H9 (cell line): ENCODE measurements at regions not wholly inside any gene's neighbourhood (a gene's known extent, or its start where the extent isn't known, plus 50 kb on each side); places are given as distances from the start of the nearest gene placed in this dataset.

Experiments
- DNase-seq: peaks from one replicate; pipeline ENCODE4 v3.0.0-alpha.2; 2017
- H2AFZ ChIP-seq: one replicate; pipeline ENCODE4 v1.6.1; 2013; ENCODE audit warnings: mild to moderate bottlenecking, low read length, control low read depth, moderate library complexity
- H2AK5ac ChIP-seq: 2 replicates; pipeline ENCODE4 v1.6.1; 2013; ENCODE audit warnings: low read length, control low read depth, mixed read lengths; ENCODE audit not compliant: insufficient read length
- H2BK120ac ChIP-seq: one replicate; pipeline ENCODE4 v1.6.1; 2013; ENCODE audit warnings: low read depth, mild to moderate bottlenecking, low read length, control low read depth, inconsistent platforms; ENCODE audit not compliant: poor library complexity, severe bottlenecking
- H2BK12ac ChIP-seq: 2 replicates; pipeline ENCODE4 v1.6.1; 2013; ENCODE audit warnings: low read length, control low read depth, mixed read lengths, low read depth; ENCODE audit not compliant: insufficient read length
- H2BK15ac ChIP-seq: 2 replicates; pipeline ENCODE4 v1.6.1; 2013; ENCODE audit warnings: low read depth, low read length, control low read depth
- H2BK20ac ChIP-seq: one replicate; pipeline ENCODE4 v1.6.1; 2013; ENCODE audit warnings: low read depth, mild to moderate bottlenecking, low read length, control low read depth, inconsistent platforms; ENCODE audit not compliant: poor library complexity, severe bottlenecking
- H2BK5ac ChIP-seq: 2 replicates; pipeline ENCODE4 v1.6.1; 2013; ENCODE audit warnings: low read length, control low read depth, mixed read lengths; ENCODE audit not compliant: insufficient read length
- H3K14ac ChIP-seq: 2 replicates; pipeline ENCODE4 v1.6.1; 2013; ENCODE audit warnings: low read length, control low read depth; ENCODE audit not compliant: insufficient read depth
- H3K18ac ChIP-seq: 2 replicates; pipeline ENCODE4 v1.6.1; 2013; ENCODE audit warnings: low read depth, mild to moderate bottlenecking, mixed read lengths, low read length, control low read depth; ENCODE audit not compliant: insufficient read length
- H3K23ac ChIP-seq: 2 replicates; pipeline ENCODE4 v1.6.1; 2013; ENCODE audit warnings: low read length, control low read depth, mixed read lengths, low read depth; ENCODE audit not compliant: insufficient read length
- H3K23me2 ChIP-seq: 2 replicates; pipeline ENCODE4 v1.6.1; 2013; ENCODE audit warnings: low read depth, mild to moderate bottlenecking, mixed read lengths, low read length, control low read depth; ENCODE audit not compliant: insufficient read length, poor library complexity, severe bottlenecking
- H3K27ac ChIP-seq: 2 replicates; pipeline ENCODE4 v1.5.1; 2013; ENCODE audit warnings: low read length, control low read depth, mixed read lengths, low read depth; ENCODE audit not compliant: insufficient read length
- H3K27me3 ChIP-seq: 2 replicates; pipeline ENCODE4 v1.6.1; 2013; ENCODE audit warnings: low read length, control low read depth, inconsistent platforms; ENCODE audit not compliant: insufficient read depth
- H3K4ac ChIP-seq: 2 replicates; pipeline ENCODE4 v1.6.1; 2013; ENCODE audit warnings: low read depth, mild to moderate bottlenecking, control low read depth, inconsistent platforms, low read length, moderate library complexity
- H3K4me1 ChIP-seq: 2 replicates; pipeline ENCODE4 v1.6.1; 2013; ENCODE audit warnings: low read length, control low read depth, inconsistent platforms; ENCODE audit not compliant: insufficient read depth
- H3K4me2 ChIP-seq: 2 replicates; pipeline ENCODE4 v1.6.1; 2013; ENCODE audit warnings: low read length, control low read depth, mixed read lengths; ENCODE audit not compliant: insufficient read length, insufficient read depth
- H3K56ac ChIP-seq: 2 replicates; pipeline ENCODE4 v1.6.1; 2013; ENCODE audit warnings: low read depth, mild to moderate bottlenecking, mixed read lengths, low read length, control low read depth; ENCODE audit not compliant: insufficient read length
- H3K79me1 ChIP-seq: 2 replicates; pipeline ENCODE4 v1.6.1; 2013; ENCODE audit warnings: low read depth, mild to moderate bottlenecking, moderate library complexity, low read length, control low read depth, inconsistent platforms; ENCODE audit not compliant: insufficient read depth, poor library complexity, severe bottlenecking
- H3K79me2 ChIP-seq: 2 replicates; pipeline ENCODE4 v1.6.1; 2013; ENCODE audit warnings: low read length, control low read depth, inconsistent platforms; ENCODE audit not compliant: insufficient read depth
- H3K9ac ChIP-seq: 2 replicates; pipeline ENCODE4 v1.6.1; 2013; ENCODE audit warnings: low read length, control low read depth, mixed read lengths; ENCODE audit not compliant: insufficient read length; ENCODE audit errors: extremely low read depth
- H3K9me3 ChIP-seq: one replicate; pipeline ENCODE4 v1.6.1; 2013; ENCODE audit warnings: low read depth, low read length, inconsistent platforms; ENCODE audit not compliant: control insufficient read depth
- H3T11ph ChIP-seq: one replicate; pipeline ENCODE4 v1.6.1; 2013; ENCODE audit warnings: mild to moderate bottlenecking, low read length, control low read depth, inconsistent platforms
- H4K20me1 ChIP-seq: one replicate; pipeline ENCODE4 v1.6.1; 2013; ENCODE audit not compliant: control insufficient read depth, insufficient read length, insufficient read depth
- H4K5ac ChIP-seq: 2 replicates; pipeline ENCODE4 v1.6.1; 2013; ENCODE audit warnings: low read depth, mild to moderate bottlenecking, mixed read lengths, low read length, control low read depth; ENCODE audit not compliant: insufficient read length
- H4K8ac ChIP-seq: replicated peaks from 2 replicates; pipeline ENCODE4 v1.6.1; 2013; ENCODE audit warnings: low read length, control low read depth, mixed read lengths, low read depth; ENCODE audit not compliant: insufficient read length
- H4K91ac ChIP-seq: 2 replicates; pipeline ENCODE4 v1.6.1; 2013; ENCODE audit warnings: low read depth, mild to moderate bottlenecking, moderate library complexity, mixed read lengths, low read length, control low read depth; ENCODE audit not compliant: insufficient read length
- H3K27ac Mint-ChIP-seq, 3 experiments: 2 replicates in 2 of 3; 3 replicates in 1 of 3; pipeline ENCODE4 v1.8.0; 2020 to 2021; ENCODE audit warnings: mixed read lengths in 3 of 3, mild to moderate bottlenecking in 1 of 3, moderate library complexity in 1 of 3
- H3K27me3 Mint-ChIP-seq: 2 replicates; pipeline ENCODE4 v1.8.0; 2021; ENCODE audit warnings: low read depth, mild to moderate bottlenecking, moderate library complexity, mixed read lengths
- H3K36me3 Mint-ChIP-seq, 3 experiments: 2 replicates in 2 of 3; 3 replicates in 1 of 3; pipeline ENCODE4 v1.8.0; 2020 to 2021; ENCODE audit warnings: low read depth in 3 of 3, mixed read lengths in 3 of 3; ENCODE audit not compliant: insufficient read depth in 1 of 3
- H3K4me1 Mint-ChIP-seq, 2 experiments: 2 replicates each; pipeline ENCODE4 v1.8.0; 2020; ENCODE audit warnings: mixed read lengths in 2 of 2
- H3K4me3 Mint-ChIP-seq, 2 experiments: 2 replicates in 1 of 2; 3 replicates in 1 of 2; pipeline ENCODE4 v1.8.0; 2020 to 2021; ENCODE audit warnings: mild to moderate bottlenecking in 2 of 2, mixed read lengths in 2 of 2, moderate library complexity in 1 of 2
- H3K9me3 Mint-ChIP-seq, 2 experiments: 2 replicates in 1 of 2; 3 replicates in 1 of 2; pipeline ENCODE4 v1.8.0; 2020; ENCODE audit warnings: mild to moderate bottlenecking in 2 of 2, mixed read lengths in 2 of 2, moderate library complexity in 1 of 2
- WGBS: extraction: QIAGEN DNeasy Blood & Tissue Kit; methylation state at CpG from one replicate; pipeline ENCODE4 v1.1.7; 2013; ENCODE audit warnings: missing lambda C conversion rate, low lambda C conversion rate, mixed read lengths; ENCODE audit not compliant: insufficient read length; ENCODE audit errors: extremely low coverage; 5-methylcytosine and 5-hydroxymethylcytosine counted together
- TF ChIP-seq, protein P1 (sequence below): fragments of 200-600 bp; sonication (generic); conservative IDR thresholded peaks from 3 replicates; pipeline ENCODE4 v1.8.0; 2021; ENCODE audit warnings: antibody characterized with exemption, mild to moderate bottlenecking

DNA sequence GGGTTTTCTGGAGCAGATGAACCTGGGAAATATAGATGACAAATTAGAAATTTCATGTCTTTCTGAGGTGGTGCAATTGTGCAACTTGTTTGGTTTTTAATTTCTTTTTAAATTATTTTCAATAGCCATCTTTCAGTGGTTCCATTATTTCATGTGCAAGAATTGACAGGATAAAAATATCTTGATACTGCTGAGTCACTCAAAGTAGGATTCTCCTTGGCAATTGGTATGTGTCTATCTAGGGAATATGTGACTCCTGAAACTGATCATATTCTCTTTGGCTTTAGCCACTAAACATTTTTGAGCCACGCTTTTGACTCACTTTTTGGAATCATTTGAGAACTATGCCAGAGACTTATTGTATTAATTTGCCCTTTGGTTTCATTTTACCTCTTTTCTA, 331.5 kb downstream of the KCNA4 start:
- H3K4me2 ChIP-seq = no peak overlapping the region
- no peaks in the 10 kb centered on the region; the same call in 1 of the 2 replicates for H3K27me3 Mint-ChIP-seq
- H4K91ac ChIP-seq = no peak overlapping the region
- no peak overlapping the region for H2BK12ac ChIP-seq
- no peaks in the 10 kb centered on the region for H4K20me1 ChIP-seq
- TF ChIP-seq, protein P1, sequence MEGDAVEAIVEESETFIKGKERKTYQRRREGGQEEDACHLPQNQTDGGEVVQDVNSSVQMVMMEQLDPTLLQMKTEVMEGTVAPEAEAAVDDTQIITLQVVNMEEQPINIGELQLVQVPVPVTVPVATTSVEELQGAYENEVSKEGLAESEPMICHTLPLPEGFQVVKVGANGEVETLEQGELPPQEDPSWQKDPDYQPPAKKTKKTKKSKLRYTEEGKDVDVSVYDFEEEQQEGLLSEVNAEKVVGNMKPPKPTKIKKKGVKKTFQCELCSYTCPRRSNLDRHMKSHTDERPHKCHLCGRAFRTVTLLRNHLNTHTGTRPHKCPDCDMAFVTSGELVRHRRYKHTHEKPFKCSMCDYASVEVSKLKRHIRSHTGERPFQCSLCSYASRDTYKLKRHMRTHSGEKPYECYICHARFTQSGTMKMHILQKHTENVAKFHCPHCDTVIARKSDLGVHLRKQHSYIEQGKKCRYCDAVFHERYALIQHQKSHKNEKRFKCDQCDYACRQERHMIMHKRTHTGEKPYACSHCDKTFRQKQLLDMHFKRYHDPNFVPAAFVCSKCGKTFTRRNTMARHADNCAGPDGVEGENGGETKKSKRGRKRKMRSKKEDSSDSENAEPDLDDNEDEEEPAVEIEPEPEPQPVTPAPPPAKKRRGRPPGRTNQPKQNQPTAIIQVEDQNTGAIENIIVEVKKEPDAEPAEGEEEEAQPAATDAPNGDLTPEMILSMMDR = no peak
- no peaks in the 10 kb centered on the region for H3K79me2 ChIP-seq
- H3K23ac ChIP-seq = no peak overlapping the region
- DNase-seq = no peak
- H3K4me3 Mint-ChIP-seq = no peak overlapping the region
- no peak overlapping the region for H3K27ac ChIP-seq
- H2BK120ac ChIP-seq = no peak overlapping the region
- H3K4me1 ChIP-seq = no peaks in the 10 kb centered on the region
- H3K56ac ChIP-seq = no peak overlapping the region
- no peaks in the 10 kb centered on the region for H3K9me3 ChIP-seq
- H2AK5ac ChIP-seq = no peak overlapping the region
- no peak overlapping the region for H4K8ac ChIP-seq
- H2BK15ac ChIP-seq = no peak overlapping the region
- H3K27ac Mint-ChIP-seq = no peak overlapping the region
- no peak overlapping the region for H3K9ac ChIP-seq
- H3K36me3 Mint-ChIP-seq = no peaks in the 10 kb centered on the region
- H2BK5ac ChIP-seq = no peak overlapping the region
- no peak overlapping the region for H2AFZ ChIP-seq
- H3K27me3 ChIP-seq = no peaks in the 10 kb centered on the region
- H4K5ac ChIP-seq = no peak overlapping the region
- no peak overlapping the region for H3K4ac ChIP-seq
- peaks cover 0 to 4% of the 10 kb centered on the region in 2 experiments; a peak in 1 of 4 replicates for H3K4me1 Mint-ChIP-seq
- no peaks in the 10 kb centered on the region for H3K9me3 Mint-ChIP-seq
- WGBS = no CpG with 5 or more reads among the region's 1 CpG
- no peak overlapping the region for H2BK20ac ChIP-seq
- H3K18ac ChIP-seq = no peak overlapping the region
- no peaks in the 10 kb centered on the region for H3K23me2 ChIP-seq
- H3K79me1 ChIP-seq = no peaks in the 10 kb centered on the region
- H3K14ac ChIP-seq = no peak overlapping the region
- no peak overlapping the region for H3T11ph ChIP-seq
